GM12878 (cell line): ENCODE measurements at regions not wholly inside any gene's neighbourhood (a gene's known extent, or its start where the extent isn't known, plus 50 kb on each side); places are given as distances from the start of the nearest gene placed in this dataset.

Source experiments
- ATAC-seq: fragments of 200-7000 bp; cut with Tn5 transposase; 3 replicates; pipeline ENCODE4 v1.9.1; 2020; ENCODE audit warnings: mild to moderate bottlenecking, moderate library complexity
- BruUV-seq: library from RNA; stranded (reverse); fragments of 400-500 nt; replicated peaks from 2 replicates; lab custom pipeline; 2021; lab: Mats Ljungman, UMichigan
- CTCF ChIA-PET: fragments of 300-600 bp; sonication (Branson Sonifier 250); formaldehyde crosslinking; extraction: SDS; loops from one replicate; lab custom pipeline; 2021; ENCODE audit warnings: inconsistent platforms; lab: Yijun Ruan, JAX
- POLR2A ChIA-PET: fragments of 350-600 bp; formaldehyde crosslinking; extraction: SDS; loops from one replicate; lab custom pipeline; 2021; ENCODE audit warnings: inconsistent platforms; lab: Charles Lee
- RAD21 ChIA-PET: fragments of 300-600 bp; sonication (Branson Sonifier 250); formaldehyde crosslinking; loops from one replicate; lab custom pipeline; 2023; ENCODE audit warnings: antibody characterized with exemption; ENCODE audit not compliant: unreplicated experiment; lab: Charles Lee
- SMC1A ChIA-PET: fragments of 300-600 bp; sonication (Branson Sonifier 250); formaldehyde crosslinking; loops from one replicate; lab custom pipeline; 2023; ENCODE audit not compliant: unreplicated experiment, uncharacterized antibody; lab: Charles Lee
- DNase-seq: peaks from one replicate; pipeline ENCODE4 v3.0.0-alpha.2; 2011; ENCODE audit warnings: low read depth, low spot score
- FAIRE-seq: peaks from 3 replicates; lab custom pipeline; 2011; peaks lifted over from hg19 to GRCh38; lab: Jason Lieb, UNC
- H2AFZ ChIP-seq: 2 replicates; pipeline ENCODE4 v1.6.0; 2011; ENCODE audit warnings: low read depth, low read length, control low read depth; ENCODE audit not compliant: control insufficient read depth
- H3K27ac ChIP-seq: 2 replicates; pipeline ENCODE4 v1.5.1; 2011; ENCODE audit warnings: control low read depth; ENCODE audit not compliant: control insufficient read depth, insufficient read depth
- H3K27me3 ChIP-seq, 2 experiments: replicated peaks in 1 of 2; 2 replicates each; pipeline versions ENCODE4 v1.6.0 to v1.6.1; 2011; ENCODE audit warnings: low read length in 1 of 2; ENCODE audit not compliant: control insufficient read depth in 2 of 2, insufficient read depth in 2 of 2
- H3K36me3 ChIP-seq, 2 experiments: 2 replicates each; pipeline ENCODE4 v1.5.1; 2011; ENCODE audit warnings: low read length in 1 of 2; ENCODE audit not compliant: control insufficient read depth in 2 of 2, insufficient read depth in 2 of 2
- H3K4me1 ChIP-seq: 2 replicates; pipeline ENCODE4 v1.6.1; 2011; ENCODE audit warnings: mild to moderate bottlenecking, low read length, moderate library complexity, mixed read lengths; ENCODE audit not compliant: control insufficient read depth, insufficient read depth
- H3K4me2 ChIP-seq: 2 replicates; pipeline ENCODE4 v1.6.0; 2011; ENCODE audit warnings: control low read depth; ENCODE audit not compliant: control insufficient read depth, insufficient read depth
- H3K4me3 ChIP-seq: fragments of 200-600 bp; sonication (generic); 2 replicates; pipeline ENCODE4 v1.5.1; 2016
- H3K79me2 ChIP-seq: 2 replicates; pipeline ENCODE4 v1.6.0; 2011; ENCODE audit warnings: low read length; ENCODE audit not compliant: control insufficient read depth, insufficient read depth
- H3K9ac ChIP-seq: 2 replicates; pipeline ENCODE4 v1.8.0; 2011; ENCODE audit warnings: low read length, control low read depth, mixed read lengths; ENCODE audit not compliant: control insufficient read depth, insufficient read depth
- H3K9me3 ChIP-seq: replicated peaks from 3 replicates; pipeline ENCODE4 v1.5.1; 2011; ENCODE audit warnings: mild to moderate bottlenecking, low read length; ENCODE audit not compliant: control insufficient read depth, insufficient read depth
- H4K20me1 ChIP-seq: 2 replicates; pipeline ENCODE4 v1.6.0; 2011; ENCODE audit not compliant: control insufficient read depth, insufficient read depth
- CBX3 ChIP-seq: fragments of 200-600 bp; sonication (generic); IDR thresholded peaks from 2 replicates; pipeline ENCODE4 v1.6.1; 2016; ENCODE audit warnings: low read depth, borderline replicate concordance
- CTCF ChIP-seq, 3 experiments: IDR thresholded peaks in 2 of 3; conservative IDR thresholded peaks in 1 of 3; 2 replicates each; pipeline ENCODE4 v1.5.1; 2011; ENCODE audit warnings: low read depth in 3 of 3, low read length in 3 of 3, mild to moderate bottlenecking in 3 of 3, control low read depth in 2 of 3, moderate library complexity in 2 of 3, inconsistent platforms in 1 of 3, mixed read lengths in 1 of 3; ENCODE audit not compliant: control insufficient read depth in 2 of 3, insufficient read depth in 1 of 3; ENCODE audit errors: extremely low read depth in 1 of 3
- E2F8 ChIP-seq: fragments of 450-650 bp; IDR thresholded peaks from 2 replicates; pipeline ENCODE4 v1.6.1; 2018; ENCODE audit warnings: mild to moderate bottlenecking, low read depth, moderate library complexity; ENCODE audit not compliant: partially characterized antibody
- FOS ChIP-seq: IDR thresholded peaks from 3 replicates; pipeline ENCODE4 v1.6.1; 2011; ENCODE audit warnings: borderline replicate concordance; ENCODE audit not compliant: insufficient read length; ENCODE audit errors: extremely low read depth
- GATAD2B ChIP-seq: fragments of 450-650 bp; conservative IDR thresholded peaks from 2 replicates; pipeline ENCODE4 v1.6.1; 2017; ENCODE audit warnings: low read depth, mild to moderate bottlenecking, moderate library complexity
- HDAC2 ChIP-seq: fragments of 200-600 bp; sonication (generic); IDR thresholded peaks from 2 replicates; pipeline ENCODE4 v1.6.1; 2017
- RB1 ChIP-seq: fragments of 450-650 bp; formaldehyde crosslinking; IDR thresholded peaks from 2 replicates; pipeline ENCODE4 v1.6.1; 2017; ENCODE audit warnings: mild to moderate bottlenecking, borderline replicate concordance
- ZNF274 ChIP-seq: IDR thresholded peaks from one replicate; pipeline ENCODE4 v1.8.0; 2011; ENCODE audit not compliant: insufficient read length, insufficient read depth
- WGBS: methylation state at CpG from one replicate; pipeline ENCODE4 v1.1.6; 2016; ENCODE audit warnings: low lambda C conversion rate; ENCODE audit not compliant: insufficient replicate concordance, insufficient coverage; ENCODE audit errors: missing lambda C conversion rate; 5-methylcytosine and 5-hydroxymethylcytosine counted together
- in situ Hi-C: fragments of 300-500 bp; cut with MboI; formaldehyde crosslinking; loops from 9 replicates; pipeline ENCODE4 v1.14.3; 2018; ENCODE audit warnings: mixed read lengths
- intact Hi-C: fragments of 100-400 bp; cut with micrococcal nuclease; formaldehyde crosslinking; loops from one replicate; pipeline ENCODE4 v1.14.2; 2022; ENCODE audit not compliant: unreplicated experiment

GRCh38 chr1:213933336-213933735 is 54.4 kb upstream of the PROX1 start:
- Histone ChIP-seq H3K36me3 (no peaks in the 10 kb centered on the region), H4K20me1 (no peaks in the 10 kb centered on the region), H3K27ac (no peak overlapping the region), H3K9ac (no peak overlapping the region), H2AFZ (no peak overlapping the region), H3K4me2 (no peak overlapping the region), H3K79me2 (no peaks in the 10 kb centered on the region), H3K9me3 (no peaks in the 10 kb centered on the region), H3K27me3 (no peaks in the 10 kb centered on the region), H3K4me3 (no peak overlapping the region), H3K4me1 (no peaks in the 10 kb centered on the region)
- ATAC-seq (no peak), FAIRE-seq (no peak), DNase-seq (no peak)
- no peak for TF ChIP-seq GATAD2B
- TF ChIP-seq CBX3 = no peak
- no peak for TF ChIP-seq FOS
- no peak for TF ChIP-seq HDAC2
- TF ChIP-seq CTCF (IDR thresholded peaks at IDR 0.05 in 2 of 3, conservative IDR thresholded peaks at IDR 0.05 in 1 of 3; ENCODE audit: control insufficient read depth in 2 of 3, extremely low read depth in 1 of 3, insufficient read depth in 1 of 3, low read depth in 3 of 3, low read length in 3 of 3) = no peak
- TF ChIP-seq E2F8 = no peak
- TF ChIP-seq RB1 = no peak
- TF ChIP-seq ZNF274 = no peak
- SMC1A ChIA-PET = no interaction called here
- intact Hi-C loops (no loop called here), in situ Hi-C loops (no loop called here)
- CTCF ChIA-PET = interaction anchor here (1.3 kb wide), 1 partner anchor 22 kb away, joined by 3 read pairs; no protein-coding TSS in a partner anchor
- POLR2A ChIA-PET = no interaction called here
- WGBS = 15% methylated on average over 5 of the region's 5 CpGs
- RAD21 ChIA-PET = no interaction called here
- BruUV-seq = no TSS peak
